ENCODE measurements at regions not wholly inside any gene's neighbourhood (a gene's known extent, or its start where the extent isn't known, plus 50 kb on each side); places are given as distances from the start of the nearest gene placed in this dataset.

DNA sequence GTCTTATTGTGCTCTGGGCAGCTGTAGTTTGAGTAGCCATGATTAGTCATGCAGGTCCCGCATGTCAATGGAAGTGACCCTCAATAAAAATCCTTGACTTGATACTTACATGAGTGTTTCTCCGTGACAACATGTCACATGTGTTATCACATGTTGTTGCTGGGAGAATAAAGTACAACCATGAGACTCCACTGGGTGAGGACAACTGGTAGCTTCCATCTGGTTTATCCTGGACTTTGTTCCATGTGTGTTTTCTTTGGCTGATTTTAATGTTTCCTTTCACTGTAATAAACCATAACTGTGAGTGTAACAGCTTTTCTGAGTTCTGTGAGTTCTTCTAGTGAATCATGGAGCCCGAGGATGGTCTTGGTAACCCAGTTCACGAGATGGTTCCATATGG, 63.1 kb upstream of the NDN start:
- no peaks in the 10 kb centered on the region for H3K27me3 Mint-ChIP-seq
- DNase-seq = no peak
- no peaks in the 10 kb centered on the region for H3K4me1 Mint-ChIP-seq
- H3K9me3 Mint-ChIP-seq = peaks cover 0 to 24% (median 12%) of the 10 kb centered on the region in 8 donors
- no peak overlapping the region for H3K27ac ChIP-seq (ENCODE audit: low read depth, low read length)
- no peaks in the 10 kb centered on the region for H3K9me3 ChIP-seq (ENCODE audit: control insufficient read depth in 1 of 2, low read length in 2 of 2)
- no peaks in the 10 kb centered on the region for H3K36me3 Mint-ChIP-seq
- no peak overlapping the region for H3K4me3 Mint-ChIP-seq
- intact Hi-C loops (cut with micrococcal nuclease) = no loop called here
- no peaks in the 10 kb centered on the region for H3K4me1 ChIP-seq (ENCODE audit: insufficient read depth, low read length)
- ChIA-PET POLR2A (ENCODE audit: partially characterized antibody) (no interaction called here), CTCF (ENCODE audit: partially characterized antibody) (no interaction called here)
- H3K4me3 ChIP-seq (ENCODE audit: low read length in 2 of 2) = no peak overlapping the region
- no peak overlapping the region for H3K27ac Mint-ChIP-seq
- H3K36me3 ChIP-seq (ENCODE audit: insufficient read depth, low read length) = no peaks in the 10 kb centered on the region
- no peaks in the 10 kb centered on the region for H3K27me3 ChIP-seq (ENCODE audit: insufficient read depth, low read length)

DNA sequence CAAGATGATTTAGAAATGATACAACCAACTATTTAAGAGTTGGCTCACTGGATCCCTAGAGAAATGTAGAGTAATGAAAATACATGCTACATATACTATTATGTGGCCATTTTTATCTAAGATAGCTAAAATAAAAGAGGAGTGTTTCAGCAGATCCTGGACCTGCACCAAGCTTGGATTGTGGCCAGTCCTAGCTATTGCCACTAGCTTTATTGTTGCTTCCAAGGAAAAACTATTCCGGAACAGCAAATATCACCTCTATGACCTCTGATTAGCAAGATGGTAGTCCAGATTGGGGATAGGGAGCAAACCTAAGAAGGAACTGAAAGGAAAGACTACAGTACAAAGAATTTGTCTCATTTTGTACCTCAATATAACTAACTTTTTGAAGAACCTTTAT, 63.7 kb upstream of the NDN start:
- CTCF ChIA-PET (ENCODE audit: partially characterized antibody) = no interaction called here
- no peaks in the 10 kb centered on the region for H3K27me3 Mint-ChIP-seq

DNA sequence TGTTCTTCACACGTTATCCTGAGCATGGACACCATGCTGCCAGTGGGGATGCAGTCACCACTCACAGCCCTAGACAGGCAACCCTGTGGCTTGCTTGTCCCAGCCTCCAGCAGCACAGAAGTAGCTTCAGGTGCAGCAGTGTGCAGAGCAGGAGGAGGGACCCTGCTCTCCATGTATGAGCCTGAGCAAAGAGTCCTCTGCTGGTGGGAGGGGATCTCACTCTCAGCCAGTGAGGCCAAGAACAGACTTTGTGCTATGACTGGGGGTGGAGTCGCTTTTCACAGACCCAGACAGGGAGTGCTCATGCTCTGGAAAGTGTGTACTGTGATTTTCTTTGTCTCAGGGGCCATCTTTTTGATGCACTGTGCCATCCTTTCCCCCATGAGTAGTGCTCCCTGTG, 66.1 kb upstream of the NDN start:
- no peaks in the 10 kb centered on the region for H3K36me3 Mint-ChIP-seq
- Histone ChIP-seq H3K4me3 (ENCODE audit: low read length in 2 of 2) (no peak overlapping the region), H3K27me3 (ENCODE audit: insufficient read depth, low read length) (no peaks in the 10 kb centered on the region), H3K4me1 (ENCODE audit: insufficient read depth, low read length) (no peaks in the 10 kb centered on the region), H3K9me3 (ENCODE audit: control insufficient read depth in 1 of 2, low read length in 2 of 2) (peaks cover 0 to 4% of the 10 kb centered on the region in 2 donors), H3K36me3 (ENCODE audit: insufficient read depth, low read length) (no peaks in the 10 kb centered on the region), H3K27ac (ENCODE audit: low read depth, low read length) (no peak overlapping the region)
- no peak overlapping the region for H3K27ac Mint-ChIP-seq
- H3K9me3 Mint-ChIP-seq = peaks cover 0 to 28% (median 6%) of the 10 kb centered on the region in 8 donors
- intact Hi-C loops (cut with micrococcal nuclease) = no loop called here
- no peaks in the 10 kb centered on the region for H3K4me1 Mint-ChIP-seq
- no peaks in the 10 kb centered on the region for H3K27me3 Mint-ChIP-seq
- H3K4me3 Mint-ChIP-seq = no peak overlapping the region
- ChIA-PET CTCF (ENCODE audit: partially characterized antibody) (no interaction called here), POLR2A (ENCODE audit: partially characterized antibody) (no interaction called here)
- DNase-seq = no peak

More for the DNA sequence above, 63.7 kb upstream of the NDN start:
- no peak overlapping the region for H3K27ac Mint-ChIP-seq
- intact Hi-C loops (cut with micrococcal nuclease) = no loop called here
- no peaks in the 10 kb centered on the region for H3K9me3 ChIP-seq (ENCODE audit: control insufficient read depth in 1 of 2, low read length in 2 of 2)
- no peaks in the 10 kb centered on the region for H3K4me1 Mint-ChIP-seq
- no peaks in the 10 kb centered on the region for H3K36me3 Mint-ChIP-seq
- no peaks in the 10 kb centered on the region for H3K27me3 ChIP-seq (ENCODE audit: insufficient read depth, low read length)
- H3K9me3 Mint-ChIP-seq = peaks cover 0 to 26% (median 12%) of the 10 kb centered on the region in 8 donors
- H3K27ac ChIP-seq (ENCODE audit: low read depth, low read length) = no peak overlapping the region
- no peak overlapping the region for H3K4me3 ChIP-seq (ENCODE audit: low read length in 2 of 2)
- POLR2A ChIA-PET (ENCODE audit: partially characterized antibody) = no interaction called here
- no peak overlapping the region for H3K4me3 Mint-ChIP-seq
- no peak for DNase-seq
- no peaks in the 10 kb centered on the region for H3K4me1 ChIP-seq (ENCODE audit: insufficient read depth, low read length)
- no peaks in the 10 kb centered on the region for H3K36me3 ChIP-seq (ENCODE audit: insufficient read depth, low read length)

DNA sequence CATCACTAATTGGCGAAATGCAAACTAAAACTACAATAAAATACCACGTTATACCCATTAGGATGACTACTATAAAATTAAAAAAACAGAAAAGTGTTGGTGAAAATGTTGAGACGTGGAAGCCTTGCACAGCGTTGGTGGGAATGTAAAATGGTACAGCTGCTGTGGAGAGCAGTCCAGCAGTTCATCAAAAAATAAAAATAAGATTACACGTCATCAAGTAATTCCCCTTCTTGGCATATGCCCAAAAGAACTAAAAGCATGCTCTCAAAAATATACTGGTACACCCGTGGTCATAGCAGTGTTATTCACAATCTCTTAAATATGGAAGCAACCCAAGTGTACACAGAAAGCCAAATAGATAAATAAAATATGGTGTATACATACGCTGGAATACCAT, 71.8 kb upstream of the NDN start:
- no peaks in the 10 kb centered on the region for H3K36me3 Mint-ChIP-seq
- H3K9me3 Mint-ChIP-seq = peaks cover 0 to 40% (median 7%) of the 10 kb centered on the region in 8 donors
- H3K4me1 Mint-ChIP-seq = no peaks in the 10 kb centered on the region
- ChIA-PET POLR2A (ENCODE audit: partially characterized antibody) (no interaction called here), CTCF (ENCODE audit: partially characterized antibody) (no interaction called here)
- no peaks in the 10 kb centered on the region for H3K27me3 Mint-ChIP-seq
- no peaks in the 10 kb centered on the region for H3K27me3 ChIP-seq (ENCODE audit: insufficient read depth, low read length)
- H3K27ac ChIP-seq (ENCODE audit: low read depth, low read length) = no peak overlapping the region
- DNase-seq = no peak
- H3K27ac Mint-ChIP-seq = no peak overlapping the region
- H3K4me3 Mint-ChIP-seq = no peak overlapping the region
- H3K4me3 ChIP-seq (ENCODE audit: low read length in 2 of 2) = no peak overlapping the region
- H3K4me1 ChIP-seq (ENCODE audit: insufficient read depth, low read length) = no peaks in the 10 kb centered on the region
- intact Hi-C loops (cut with micrococcal nuclease) = no loop called here
- peaks cover 0 to 4% of the 10 kb centered on the region in 2 donors for H3K9me3 ChIP-seq (ENCODE audit: control insufficient read depth in 1 of 2, low read length in 2 of 2)
- H3K36me3 ChIP-seq (ENCODE audit: insufficient read depth, low read length) = no peaks in the 10 kb centered on the region

DNA sequence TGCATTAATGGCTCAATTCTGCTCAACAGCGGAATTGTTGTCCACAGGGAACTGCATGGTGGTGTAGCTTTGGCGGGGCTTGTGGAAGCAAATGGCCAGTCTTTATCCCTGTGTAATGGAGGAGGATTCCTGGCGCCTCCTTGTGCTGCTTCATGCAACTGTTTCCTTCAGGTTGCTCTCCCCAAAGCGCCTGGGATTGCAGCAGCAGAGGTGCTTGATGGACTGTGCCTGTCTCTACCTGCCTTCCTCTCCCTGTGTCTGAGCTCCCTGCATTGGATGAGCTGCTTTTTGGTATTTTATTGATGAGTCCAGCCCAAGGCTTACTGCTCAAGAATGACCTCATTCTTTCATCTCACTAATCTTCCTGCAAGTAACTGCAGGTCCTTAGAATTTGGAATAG, 72.9 kb upstream of the NDN start:
- Histone ChIP-seq H3K4me1 (ENCODE audit: insufficient read depth, low read length) (no peaks in the 10 kb centered on the region), H3K36me3 (ENCODE audit: insufficient read depth, low read length) (no peaks in the 10 kb centered on the region), H3K9me3 (ENCODE audit: control insufficient read depth in 1 of 2, low read length in 2 of 2) (peaks cover 0 to 4% of the 10 kb centered on the region in 2 donors), H3K4me3 (ENCODE audit: low read length in 2 of 2) (no peak overlapping the region), H3K27me3 (ENCODE audit: insufficient read depth, low read length) (no peaks in the 10 kb centered on the region), H3K27ac (ENCODE audit: low read depth, low read length) (no peak overlapping the region)
- ChIA-PET CTCF (ENCODE audit: partially characterized antibody) (no interaction called here), POLR2A (ENCODE audit: partially characterized antibody) (no interaction called here)
- DNase-seq = no peak
- H3K9me3 Mint-ChIP-seq = peaks cover 0 to 45% (median 9%) of the 10 kb centered on the region in 8 donors
- H3K4me1 Mint-ChIP-seq = no peaks in the 10 kb centered on the region
- peaks cover 0 to 2% of the 10 kb centered on the region in 2 donors for H3K36me3 Mint-ChIP-seq
- H3K27ac Mint-ChIP-seq = no peak overlapping the region
- no peak overlapping the region for H3K4me3 Mint-ChIP-seq
- intact Hi-C loops (cut with micrococcal nuclease) = no loop called here
- no peaks in the 10 kb centered on the region for H3K27me3 Mint-ChIP-seq

- no peak overlapping the region for H3K4me3 ChIP-seq (ENCODE audit: low read length in 2 of 2)
- intact Hi-C loops (cut with micrococcal nuclease) = no loop called here
- H3K9me3 Mint-ChIP-seq = peaks cover 0 to 41% (median 13%) of the 10 kb centered on the region in 8 donors
- no peaks in the 10 kb centered on the region for H3K27me3 ChIP-seq (ENCODE audit: insufficient read depth, low read length)
- DNase-seq = no peak
- ChIA-PET CTCF (ENCODE audit: partially characterized antibody) (no interaction called here), POLR2A (ENCODE audit: partially characterized antibody) (no interaction called here)
- no peak overlapping the region for H3K27ac Mint-ChIP-seq
- no peak overlapping the region for H3K27ac ChIP-seq (ENCODE audit: low read depth, low read length)
- no peaks in the 10 kb centered on the region for H3K4me1 Mint-ChIP-seq
- no peaks in the 10 kb centered on the region for H3K27me3 Mint-ChIP-seq
- no peaks in the 10 kb centered on the region for H3K4me1 ChIP-seq (ENCODE audit: insufficient read depth, low read length)
- H3K9me3 ChIP-seq (ENCODE audit: control insufficient read depth in 1 of 2, low read length in 2 of 2) = peaks cover 0 to 3% of the 10 kb centered on the region in 2 donors
- H3K36me3 Mint-ChIP-seq = peaks cover 0 to 2% of the 10 kb centered on the region in 2 donors
- no peaks in the 10 kb centered on the region for H3K36me3 ChIP-seq (ENCODE audit: insufficient read depth, low read length)
- no peak overlapping the region for H3K4me3 Mint-ChIP-seq
Measured at GRCh38 chr15:23761386-23761785, 74.3 kb upstream of the NDN start.

- Histone ChIP-seq H3K27me3 (ENCODE audit: insufficient read depth, low read length) (no peaks in the 10 kb centered on the region), H3K4me1 (ENCODE audit: insufficient read depth, low read length) (no peaks in the 10 kb centered on the region), H3K36me3 (ENCODE audit: insufficient read depth, low read length) (no peaks in the 10 kb centered on the region), H3K27ac (ENCODE audit: low read depth, low read length) (no peak overlapping the region), H3K9me3 (ENCODE audit: control insufficient read depth in 1 of 2, low read length in 2 of 2) (no peaks in the 10 kb centered on the region), H3K4me3 (ENCODE audit: low read length in 2 of 2) (no peak overlapping the region)
- POLR2A ChIA-PET (ENCODE audit: partially characterized antibody) = no interaction called here
- CTCF ChIA-PET (ENCODE audit: partially characterized antibody) = no interaction called here
- Mint-ChIP-seq H3K27ac (no peak overlapping the region), H3K9me3 (peaks cover 0 to 41% (median 14%) of the 10 kb centered on the region in 8 donors), H3K36me3 (peaks cover 0 to 2% of the 10 kb centered on the region in 2 donors), H3K4me3 (no peak overlapping the region), H3K4me1 (no peaks in the 10 kb centered on the region), H3K27me3 (no peaks in the 10 kb centered on the region)
- intact Hi-C loops (cut with micrococcal nuclease) = no loop called here
- no peak for DNase-seq
Measured at GRCh38 chr15:23762026-23762425, 74.9 kb upstream of the NDN start.

DNA sequence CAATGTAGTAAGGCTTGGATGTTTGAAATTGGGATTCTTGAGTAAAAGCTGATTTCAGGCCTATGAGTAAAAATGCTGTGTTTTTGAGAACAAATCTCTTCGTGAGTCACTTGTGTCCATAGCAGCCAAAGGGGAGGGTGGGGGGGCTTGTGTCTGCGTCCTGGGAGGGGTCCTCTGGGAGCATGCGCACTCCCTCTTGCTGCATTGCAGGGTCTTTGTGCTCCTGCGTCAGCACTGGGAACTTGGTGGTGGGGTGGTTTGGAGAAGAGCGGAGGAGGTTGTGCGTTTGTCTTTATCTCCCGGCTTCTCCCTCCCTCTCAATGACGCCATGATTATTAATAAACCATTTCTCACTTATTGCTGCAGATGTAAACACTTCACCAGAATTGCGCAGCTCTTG, 75.9 kb upstream of the NDN start:
- H3K9me3 ChIP-seq (ENCODE audit: control insufficient read depth in 1 of 2, low read length in 2 of 2) = no peaks in the 10 kb centered on the region
- Mint-ChIP-seq H3K27ac (no peak overlapping the region), H3K4me1 (no peaks in the 10 kb centered on the region), H3K27me3 (no peaks in the 10 kb centered on the region), H3K9me3 (peaks cover 0 to 35% (median 17%) of the 10 kb centered on the region in 8 donors), H3K36me3 (peaks cover 0 to 2% of the 10 kb centered on the region in 2 donors), H3K4me3 (no peak overlapping the region)
- H3K4me3 ChIP-seq (ENCODE audit: low read length in 2 of 2) = no peak overlapping the region
- no peaks in the 10 kb centered on the region for H3K27me3 ChIP-seq (ENCODE audit: insufficient read depth, low read length)
- DNase-seq = no peak
- no peak overlapping the region for H3K27ac ChIP-seq (ENCODE audit: low read depth, low read length)
- ChIA-PET POLR2A (ENCODE audit: partially characterized antibody) (no interaction called here), CTCF (ENCODE audit: partially characterized antibody) (no interaction called here)
- H3K36me3 ChIP-seq (ENCODE audit: insufficient read depth, low read length) = no peaks in the 10 kb centered on the region
- intact Hi-C loops (cut with micrococcal nuclease) = no loop called here
- H3K4me1 ChIP-seq (ENCODE audit: insufficient read depth, low read length) = no peaks in the 10 kb centered on the region

All from CD4-positive, alpha-beta memory T cell (primary cell).